Pons (tissue), 1 donor: ENCODE measurements at regions not wholly inside any gene's neighbourhood (a gene's known extent, or its start where the extent isn't known, plus 50 kb on each side); places are given as distances from the start of the nearest gene placed in this dataset.
"Not testable (repeated sequence)": the region's sequence is repeated elsewhere in the genome, so short reads cannot be mapped to it uniquely, and the experiment has no call there.

ENCODE experiments used
- DNase-seq: peaks from one replicate; pipeline ENCODE4 v3.0.0-alpha.2; 2016; ENCODE audit warnings: low spot score

DNA sequence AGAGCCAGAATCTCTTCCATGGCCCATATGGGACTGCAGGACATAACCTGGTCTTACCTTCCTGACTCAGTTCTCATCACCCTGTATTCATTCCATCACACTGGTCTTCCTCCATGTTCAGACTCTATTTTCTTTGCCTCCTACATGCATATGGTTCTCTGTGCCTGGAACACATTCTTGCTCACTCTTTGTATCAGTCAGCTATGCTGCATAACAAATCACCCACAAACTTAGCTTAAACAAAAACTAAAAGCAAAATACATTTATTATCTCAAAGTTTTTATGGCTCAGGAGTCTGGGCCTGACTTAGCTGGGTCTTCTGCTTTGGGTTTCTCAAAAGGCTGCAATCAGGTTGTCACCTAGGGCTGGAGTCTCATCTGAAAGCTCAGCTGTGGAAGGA lies 712.6 kb upstream of the TBX3 start:
- no peak for DNase-seq

DNA sequence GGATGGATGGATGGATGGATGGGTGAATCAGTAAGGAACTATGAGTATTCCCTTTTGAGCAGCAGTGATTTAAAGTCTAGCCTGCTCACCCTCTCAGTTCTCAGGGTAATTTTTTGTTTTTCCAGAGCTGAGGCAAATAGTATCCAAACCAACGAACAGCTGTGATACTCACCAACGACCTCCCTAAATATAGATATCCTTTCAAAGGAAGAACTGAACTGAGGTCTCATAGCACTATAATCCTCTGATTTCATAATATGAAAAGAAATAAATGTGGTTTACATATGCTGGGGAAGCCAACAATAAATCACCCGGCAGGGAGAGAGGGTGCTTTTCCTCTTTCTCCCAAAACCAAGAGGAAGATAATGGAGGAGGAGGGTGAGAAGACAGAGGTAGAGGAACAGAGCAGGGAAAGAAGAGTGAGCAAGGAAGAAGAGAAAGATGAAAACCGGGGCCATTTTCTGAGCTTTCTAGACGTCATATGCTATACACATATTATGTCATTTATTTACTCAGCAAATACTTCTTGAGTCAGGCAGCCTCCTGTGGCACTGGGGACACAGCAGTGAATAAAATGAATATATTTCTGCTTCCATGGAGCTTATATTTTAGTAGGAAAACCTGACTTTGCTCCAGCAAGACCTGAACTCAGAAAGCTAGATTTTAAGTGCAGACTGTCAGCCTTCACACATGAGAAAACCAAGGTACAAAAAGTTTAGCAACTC lies 710.7 kb upstream of the TBX3 start:
- DNase-seq: no peak

DNA sequence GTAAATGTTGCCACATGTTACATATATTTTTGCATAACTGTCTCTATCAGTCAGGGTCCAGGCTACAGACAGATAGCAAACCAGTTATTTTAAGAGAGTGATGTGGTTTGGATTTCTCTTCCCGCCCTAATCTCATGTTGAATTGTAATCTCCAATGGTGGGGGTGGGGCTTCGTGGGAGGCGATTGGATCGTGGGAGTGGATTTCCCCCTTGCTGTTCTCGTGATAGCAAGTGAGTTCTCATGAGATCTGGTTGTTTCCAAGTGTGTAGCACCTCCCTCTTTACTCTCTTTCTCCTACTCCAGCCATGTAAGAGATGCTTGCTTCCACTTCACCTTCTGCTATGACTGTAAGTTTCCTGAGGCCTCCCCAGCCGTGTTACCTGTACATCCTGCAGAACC lies 704.2 kb upstream of the TBX3 start:
- DNase-seq: no peak

DNA sequence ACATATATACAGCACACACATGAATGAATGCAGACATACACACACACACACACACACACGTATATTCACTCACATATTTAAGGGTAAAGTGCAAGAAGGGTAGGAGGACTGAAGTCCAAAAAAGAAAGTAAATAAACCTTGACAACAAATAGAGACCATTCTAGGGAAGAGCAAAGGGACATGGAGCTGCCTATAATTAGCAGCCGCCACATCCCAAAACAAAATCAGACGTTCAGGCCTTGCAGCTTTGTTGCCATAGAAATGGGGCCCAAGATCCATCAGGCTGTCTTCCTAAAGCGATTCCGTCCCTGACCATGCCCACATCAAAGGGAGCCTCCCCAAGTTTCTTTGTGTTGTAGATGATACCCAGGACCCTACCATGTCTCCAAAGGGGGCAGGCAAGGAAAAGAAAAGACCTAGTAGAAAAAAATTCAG lies 703.5 kb upstream of the TBX3 start:
- DNase-seq: no peak

DNA sequence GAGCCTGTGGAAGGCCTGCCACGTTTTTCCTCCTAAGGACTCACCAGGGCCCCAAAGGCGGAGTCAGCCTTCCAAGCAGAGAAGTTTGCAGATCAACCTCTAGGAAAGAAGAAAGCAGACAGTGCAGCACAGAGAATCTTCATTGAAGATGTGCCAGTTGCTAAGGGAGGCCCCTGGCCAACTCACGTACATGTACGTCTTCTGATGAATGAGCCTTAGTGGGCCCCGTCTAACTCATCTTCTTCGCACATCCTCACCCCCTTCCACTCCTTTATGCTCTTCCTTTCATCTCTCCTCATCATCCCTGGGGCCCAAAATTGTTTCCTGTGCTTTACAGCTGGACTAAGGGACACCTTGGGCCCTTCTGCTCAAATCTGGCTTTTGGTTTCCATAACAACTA lies 703.0 kb upstream of the TBX3 start:
- DNase-seq: no peak

DNA sequence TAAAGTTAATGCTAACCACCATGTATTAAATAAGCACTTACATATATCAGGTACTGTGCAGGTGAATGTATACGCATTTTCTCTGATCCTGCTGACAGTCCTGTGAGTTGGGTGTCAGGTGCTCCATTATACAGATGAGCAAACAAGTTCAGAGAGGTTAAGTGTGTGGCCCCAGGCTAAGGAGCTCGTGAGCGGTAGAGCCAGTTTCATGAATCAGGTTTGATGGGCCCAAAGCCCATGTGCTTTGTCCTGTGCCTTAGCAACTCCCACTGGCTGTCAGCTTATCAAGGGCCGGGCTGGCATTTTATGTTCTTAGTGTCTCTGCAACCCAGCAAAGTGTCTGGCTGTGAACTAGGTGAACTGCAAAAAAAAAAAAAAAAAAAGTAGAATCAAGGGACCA lies 701.2 kb upstream of the TBX3 start:
- DNase-seq: no peak

DNA sequence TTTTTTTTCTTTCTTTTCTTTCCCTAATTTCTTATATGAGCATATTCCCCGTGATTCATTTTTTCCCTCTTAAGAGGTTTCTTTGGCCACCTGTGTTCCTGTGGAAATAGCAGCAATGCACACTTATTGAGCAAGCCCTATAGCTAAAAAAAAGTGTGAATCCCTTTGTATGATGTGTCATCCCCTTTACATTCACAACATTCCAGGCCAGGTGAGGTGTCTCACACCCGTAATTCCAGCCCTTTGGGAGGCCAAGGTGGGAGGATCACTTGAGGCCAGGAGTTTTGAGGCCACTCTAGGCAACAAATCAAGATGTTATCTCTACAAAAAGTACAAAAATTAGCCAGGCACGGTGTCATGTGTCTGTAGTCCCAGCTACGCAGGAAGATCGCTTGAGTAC lies 700.4 kb upstream of the TBX3 start:
- no peak for DNase-seq

DNA sequence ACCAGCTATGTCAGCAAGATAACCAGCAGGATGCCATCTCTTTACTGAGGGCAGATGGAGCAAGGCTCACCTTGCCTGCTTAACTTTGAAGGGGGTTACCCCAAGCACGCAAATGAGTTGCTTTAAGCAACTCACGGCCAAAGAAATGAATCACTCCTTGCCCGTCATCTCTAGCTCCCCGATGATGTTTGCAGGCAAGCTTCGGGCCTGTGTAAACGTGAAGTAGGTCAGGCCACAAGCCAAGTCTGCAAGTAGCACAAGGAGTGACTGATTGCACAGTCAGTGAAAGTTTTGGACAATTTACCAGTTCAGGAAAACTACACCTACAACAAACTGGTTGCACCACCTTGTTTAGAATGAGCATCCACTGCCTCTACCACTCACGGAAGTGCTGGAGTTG lies 699.7 kb upstream of the TBX3 start:
- DNase-seq: no peak

DNA sequence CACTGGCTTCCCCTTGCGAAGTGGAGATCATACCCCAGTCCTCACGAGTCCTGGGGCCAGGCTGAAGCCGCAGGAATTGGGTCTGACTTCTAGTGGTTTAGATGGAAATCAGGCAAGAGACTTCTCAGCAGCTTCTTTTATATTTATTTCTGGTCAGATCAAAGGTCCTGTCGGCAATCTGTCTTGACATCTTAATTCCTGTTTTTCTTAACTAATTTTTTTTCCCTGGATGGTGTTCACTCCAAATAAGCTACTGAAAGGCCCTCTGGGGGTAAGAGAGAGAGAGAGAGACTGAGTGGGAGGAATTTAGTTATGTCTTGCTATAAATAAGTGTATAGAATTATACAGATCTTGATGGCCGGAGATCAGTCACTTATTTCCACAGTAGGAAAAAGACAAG lies 698.7 kb upstream of the TBX3 start:
- DNase-seq: no peak

DNA sequence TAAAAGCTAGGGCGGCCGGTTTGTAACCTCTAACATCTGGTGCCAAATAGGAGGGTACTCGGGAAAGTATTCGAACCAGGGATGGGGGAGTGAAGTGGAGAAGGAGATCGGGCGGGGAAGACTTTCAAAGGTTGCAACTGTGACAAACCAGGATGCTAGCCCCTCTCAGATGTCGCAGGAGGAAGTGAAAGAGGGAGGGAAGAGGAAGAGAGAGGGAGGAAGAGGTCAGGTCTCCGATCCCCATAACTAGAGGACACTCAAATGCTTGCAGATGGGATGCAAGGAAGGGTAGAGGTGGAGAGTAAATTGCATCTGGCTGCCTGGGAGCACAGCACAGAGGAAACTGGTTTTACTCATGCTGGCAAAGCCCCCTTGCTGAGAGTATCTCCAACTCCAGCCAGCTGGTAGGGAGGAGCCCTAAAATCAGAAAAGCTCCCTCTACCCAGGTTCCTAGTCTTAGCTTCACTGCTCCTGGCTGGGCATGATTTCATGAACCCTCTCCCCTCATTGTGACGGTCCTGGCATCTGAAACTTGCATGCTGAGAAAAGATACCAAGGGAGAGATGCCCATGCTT lies 696.7 kb upstream of the TBX3 start:
- DNase-seq: no peak

DNA sequence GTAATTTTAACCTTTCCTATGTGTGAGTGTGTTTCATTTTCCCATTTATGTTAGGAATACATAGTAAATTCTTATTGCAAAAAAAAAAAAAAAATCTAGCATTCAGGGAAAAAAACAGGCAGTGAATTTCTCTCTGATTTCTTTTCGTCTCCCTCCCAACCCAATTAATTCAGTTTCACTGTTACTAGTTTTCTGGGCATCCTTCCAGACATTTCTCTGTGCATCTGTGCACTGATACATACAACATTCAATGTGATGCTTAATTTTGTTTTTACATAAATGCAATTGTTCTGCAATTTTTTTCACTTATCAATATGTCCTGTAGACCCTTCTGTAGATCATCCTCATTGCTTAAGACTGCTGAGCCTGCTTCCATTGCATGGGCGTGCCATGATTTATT lies 694.3 kb upstream of the TBX3 start:
- peak; percentile 18 for DNase-seq

DNA sequence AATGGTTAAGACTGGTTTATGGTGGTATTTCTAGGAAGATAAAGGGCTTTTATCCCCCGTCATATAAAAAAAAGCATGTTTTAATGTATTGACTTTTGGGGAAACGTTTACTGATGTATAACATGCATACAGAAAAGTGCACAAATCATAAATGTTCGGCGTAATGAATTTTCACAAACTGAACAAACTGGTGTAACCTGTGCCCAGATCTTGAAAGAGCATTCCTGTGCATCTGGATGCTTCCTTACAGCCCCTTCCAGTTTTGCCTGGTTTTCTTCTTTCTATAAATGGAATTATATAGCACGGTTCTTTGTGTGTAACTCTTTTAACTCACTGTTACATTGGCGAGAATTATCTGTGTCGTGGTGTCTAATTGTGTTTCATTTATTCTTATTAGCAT lies 693.8 kb upstream of the TBX3 start:
- DNase-seq: no peak

DNA sequence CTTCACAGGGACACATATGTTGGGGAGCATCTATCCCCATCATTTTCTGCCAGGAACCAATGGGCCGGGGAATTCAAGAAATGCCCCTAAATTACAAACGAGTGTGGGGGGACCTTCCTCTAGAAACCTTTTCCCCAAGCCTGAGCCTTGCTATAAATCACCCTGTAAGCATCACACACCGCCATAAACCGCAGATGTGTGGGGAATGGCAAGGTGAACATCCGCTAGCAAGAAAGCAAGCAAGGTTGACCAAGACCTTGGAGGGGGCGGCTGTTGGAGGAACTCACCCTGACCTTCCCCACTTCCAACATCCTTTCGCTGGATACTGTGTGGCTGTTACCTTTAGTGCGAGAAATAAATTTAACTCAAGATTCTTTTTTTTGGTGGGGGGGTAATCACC lies 693.3 kb upstream of the TBX3 start:
- no peak for DNase-seq

DNA sequence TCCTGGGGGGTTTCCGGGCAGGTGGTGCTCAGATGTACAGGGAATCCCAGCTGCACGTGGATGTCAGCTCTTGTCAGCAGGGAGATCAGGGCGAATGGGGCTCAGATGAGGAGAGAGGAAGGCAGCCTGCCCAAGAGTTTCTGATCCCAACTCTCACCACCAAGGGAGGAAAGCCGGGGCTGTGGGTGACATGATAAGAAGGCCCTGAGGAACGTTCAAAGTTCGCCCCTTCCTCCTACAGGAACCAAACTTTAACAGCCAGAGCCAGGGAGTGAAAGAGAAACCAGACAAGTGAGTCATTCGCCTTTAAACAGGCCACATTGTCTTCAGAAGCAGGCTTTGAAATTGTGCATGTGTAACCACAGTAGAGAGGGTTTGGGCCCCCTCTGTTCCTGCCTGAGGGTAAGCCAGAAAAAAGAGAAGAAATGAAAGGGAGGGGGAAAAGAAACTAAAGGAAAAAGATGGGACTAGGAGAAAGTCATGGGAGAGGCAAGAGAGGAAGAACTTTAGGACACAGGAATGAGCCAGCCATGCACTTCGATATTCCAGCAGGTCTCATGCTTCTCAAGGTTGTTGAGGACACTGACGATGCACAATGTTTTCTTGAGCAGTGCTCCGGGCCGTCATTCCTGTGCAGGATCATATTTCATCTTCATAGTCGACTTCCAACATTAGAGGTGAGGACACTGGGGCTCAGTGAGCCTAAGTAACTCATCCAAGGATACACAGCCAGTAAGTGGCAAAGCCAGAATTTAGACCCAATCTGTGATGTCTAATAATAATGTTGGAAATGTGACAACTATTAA lies 691.4 kb upstream of the TBX3 start:
- no peak for DNase-seq

DNA sequence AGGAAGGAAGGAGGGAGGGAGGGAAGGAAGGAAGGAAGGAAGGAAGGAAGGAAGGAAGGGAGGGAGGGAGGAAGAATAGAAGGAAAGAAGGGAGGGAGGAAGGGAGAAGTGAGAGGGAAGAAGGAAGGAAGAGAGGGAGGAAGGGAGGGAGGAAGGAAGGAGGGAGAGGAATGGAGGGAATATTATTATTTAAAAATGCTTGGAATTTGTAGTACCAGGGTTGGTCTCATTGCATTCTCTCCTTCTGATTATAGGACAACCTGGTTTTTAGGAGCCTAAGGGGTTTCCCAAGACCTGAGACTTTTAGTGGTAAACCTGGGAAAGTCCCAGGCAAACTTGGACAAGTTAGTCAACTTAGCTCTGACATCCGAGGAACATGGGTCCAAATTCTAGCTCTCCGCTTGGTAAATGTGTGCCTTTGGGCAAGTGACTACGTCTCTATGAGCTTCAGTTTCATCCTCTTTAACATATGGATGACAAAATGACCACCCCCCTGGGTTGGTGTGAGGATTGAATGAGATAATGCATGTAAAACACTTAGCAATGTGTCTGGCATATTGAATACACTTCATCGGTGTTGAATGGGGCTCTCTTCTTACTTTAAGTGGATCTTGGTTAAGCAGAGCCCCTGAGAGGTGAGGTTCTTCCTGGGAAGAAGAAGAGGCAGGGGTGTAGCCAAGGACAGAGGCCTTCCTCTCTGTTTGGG lies 690.7 kb upstream of the TBX3 start:
- no peak for DNase-seq

DNA sequence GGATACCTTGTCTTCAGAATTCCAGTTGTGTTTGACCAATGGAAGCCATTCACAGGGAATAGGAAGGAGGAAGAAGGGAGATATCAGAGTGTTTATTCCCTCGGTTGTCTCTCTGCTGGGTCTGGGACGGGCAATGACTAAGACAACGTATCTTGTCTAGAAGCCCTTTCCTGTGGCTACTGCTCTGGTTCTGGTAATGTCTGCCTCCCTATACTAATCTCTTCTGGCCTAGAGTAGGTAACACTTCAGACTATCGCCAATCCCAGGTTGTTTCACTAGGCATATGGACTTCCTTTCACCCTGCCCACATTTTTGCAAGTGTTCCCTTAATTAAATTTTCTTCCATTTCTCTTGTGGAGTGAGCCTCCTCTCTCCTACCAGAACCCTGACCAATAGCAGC lies 687.7 kb upstream of the TBX3 start:
- no peak for DNase-seq

DNA sequence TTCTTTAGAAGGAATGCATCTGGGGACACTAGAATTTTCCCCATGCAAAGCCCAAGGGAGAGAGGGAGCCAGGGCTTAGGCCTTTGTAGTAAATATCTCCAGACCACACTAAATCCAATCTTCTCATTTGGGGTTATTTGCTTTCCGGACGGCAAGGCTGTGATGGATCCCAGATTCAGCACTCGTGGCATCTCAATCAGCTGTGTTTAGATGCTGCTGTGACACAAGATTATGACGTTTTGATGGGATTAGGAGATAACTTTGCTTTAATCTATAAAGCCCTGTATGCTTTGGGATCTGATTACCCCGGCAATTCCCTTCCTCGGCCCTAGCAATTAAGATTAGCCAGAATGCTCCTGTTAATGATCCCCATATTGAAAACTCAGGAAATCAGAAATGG lies 686.7 kb upstream of the TBX3 start:
- DNase-seq: no peak

DNA sequence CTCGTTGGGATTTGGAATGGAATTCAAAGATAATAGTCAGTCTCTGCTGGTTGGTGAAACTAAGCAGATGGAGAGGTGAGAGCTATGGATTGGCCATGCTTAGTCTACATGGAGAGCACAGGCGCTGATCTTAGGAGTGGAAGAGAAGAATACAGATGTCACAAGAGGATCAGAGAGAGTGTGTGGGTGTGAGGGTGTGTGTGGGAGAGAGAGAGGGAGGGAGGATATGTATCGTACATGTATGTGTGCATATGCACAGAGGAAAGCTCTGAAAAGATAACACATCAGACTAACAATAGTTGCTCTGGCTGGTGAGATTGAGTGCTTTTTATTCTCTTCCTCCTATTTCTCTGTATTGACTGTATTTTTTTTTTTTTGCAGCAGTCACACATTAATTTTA lies 686.2 kb upstream of the TBX3 start:
- DNase-seq: no peak

DNA sequence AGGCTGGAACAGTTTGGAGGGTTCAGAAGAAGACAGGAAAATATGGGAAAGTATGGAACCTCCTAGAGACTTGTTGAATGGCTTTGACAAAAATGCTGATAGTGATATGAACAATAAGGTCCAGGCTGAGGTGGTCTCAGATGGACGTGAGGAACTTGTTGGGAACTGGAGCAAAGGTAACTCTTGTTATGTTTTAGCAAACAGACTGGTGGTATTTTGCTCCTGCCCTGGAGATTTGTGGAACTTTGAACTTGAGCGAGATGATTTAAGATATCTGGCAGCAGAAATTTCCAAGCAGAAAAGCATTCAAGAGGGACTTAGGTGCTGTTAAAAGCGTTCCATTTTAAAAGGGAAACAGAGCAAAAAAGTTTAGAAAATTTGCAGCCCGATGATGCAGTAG lies 682.3 kb upstream of the TBX3 start:
- not testable (repeated sequence) for DNase-seq

DNA sequence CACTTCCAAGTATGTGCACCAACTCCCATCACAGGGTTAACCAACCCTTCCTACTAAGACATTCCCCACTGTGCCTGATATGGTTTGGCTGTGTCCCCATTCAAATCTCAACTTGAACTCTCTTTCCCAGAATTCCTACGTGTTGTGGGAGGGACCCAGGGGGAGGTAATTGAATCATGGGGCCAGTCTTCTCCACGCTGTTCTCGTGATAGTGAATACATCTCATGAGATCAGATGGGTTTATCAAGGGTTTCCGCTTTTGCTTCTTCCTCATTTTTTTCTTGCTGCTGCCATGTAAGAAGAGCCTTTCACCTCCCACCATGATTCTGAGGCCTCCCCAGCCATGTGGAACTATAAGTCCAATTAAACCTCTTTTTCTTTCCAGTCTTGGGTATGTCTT lies 681.8 kb upstream of the TBX3 start:
- not testable (repeated sequence) for DNase-seq

DNA sequence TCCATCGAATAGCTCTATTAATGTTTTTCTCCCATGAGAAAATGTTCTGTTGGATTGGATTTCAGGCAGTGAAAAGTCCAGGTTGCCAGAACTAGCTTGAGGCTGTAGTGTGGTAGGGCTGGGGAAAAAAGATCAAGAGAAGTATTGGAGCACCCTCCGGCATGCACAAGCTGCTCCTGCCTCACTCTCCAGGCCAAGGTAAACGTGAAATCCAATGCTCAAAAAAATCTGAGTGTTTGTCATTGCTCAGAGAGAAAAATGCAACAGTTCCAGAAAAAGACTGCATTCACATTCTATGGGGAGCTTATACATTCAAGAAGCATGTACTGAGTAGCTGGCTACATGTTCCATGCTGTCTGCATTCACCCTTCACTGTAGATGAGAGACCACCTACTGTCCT lies 680.9 kb upstream of the TBX3 start:
- DNase-seq: no peak

DNA sequence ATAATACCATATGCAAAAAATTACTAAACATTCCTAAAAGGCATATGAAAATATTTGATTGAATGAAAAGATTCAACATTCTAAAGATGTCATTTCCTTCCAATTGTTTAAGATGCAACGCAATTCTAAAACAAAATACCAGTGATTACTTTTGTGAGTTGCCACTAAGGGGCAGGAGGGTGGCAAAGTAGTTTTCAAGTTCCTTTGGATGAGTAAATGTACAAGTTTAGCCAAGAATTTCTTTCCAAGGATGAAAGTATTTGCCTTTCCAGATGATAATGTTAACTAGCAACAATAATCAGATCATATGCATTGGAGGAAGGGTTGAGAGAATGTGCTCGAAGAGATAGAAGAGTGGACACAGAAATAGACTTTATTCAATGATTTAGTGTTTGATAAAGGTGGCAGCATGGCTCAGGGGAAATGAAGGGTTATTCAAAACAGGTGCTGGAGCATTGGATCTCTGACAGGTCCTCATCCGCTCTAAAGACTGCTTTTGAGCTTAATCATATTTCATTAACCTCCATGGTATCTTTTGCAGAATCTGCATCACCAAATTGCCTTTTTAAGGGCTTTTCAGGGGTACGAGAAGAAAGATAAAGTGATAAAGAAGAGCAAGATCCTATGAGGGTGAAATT lies 678.5 kb upstream of the TBX3 start:
- DNase-seq: no peak
